Cardiac muscle cell (in vitro differentiated cells and primary cell): ENCODE measurements at regions not wholly inside any gene's neighbourhood (a gene's known extent, or its start where the extent isn't known, plus 50 kb on each side); places are given as distances from the start of the nearest gene placed in this dataset.
"Not testable (repeated sequence)": the region's sequence is repeated elsewhere in the genome, so short reads cannot be mapped to it uniquely, and the experiment has no call there.

Source experiments
- DNase-seq, 2 donors: peaks; one replicate each; pipeline versions ENCODE4 v3.0.0 to v3.0.0-alpha.2; 2010 to 2017; ENCODE audit warnings: low read depth in 1 of 2, low spot score in 1 of 2
- H3K27ac ChIP-seq: fragments of 200-600 bp; sonication (generic); 2 replicates; pipeline ENCODE4 v1.5.1; 2016
- H3K27me3 ChIP-seq: fragments of 200-600 bp; sonication (generic); 2 replicates; pipeline ENCODE4 v1.6.0; 2016; ENCODE audit warnings: control low read depth
- H3K36me3 ChIP-seq: fragments of 200-600 bp; sonication (generic); 2 replicates; pipeline ENCODE4 v1.5.1; 2016; ENCODE audit warnings: control low read depth
- H3K4me1 ChIP-seq: fragments of 200-600 bp; sonication (generic); 2 replicates; pipeline ENCODE4 v1.8.1; 2017; ENCODE audit warnings: low read depth, mild to moderate bottlenecking, mixed run types
- H3K4me3 ChIP-seq: fragments of 200-600 bp; sonication (generic); 2 replicates; pipeline ENCODE4 v1.5.1; 2016; ENCODE audit warnings: mild to moderate bottlenecking
- H3K9me3 ChIP-seq: fragments of 200-600 bp; sonication (generic); 2 replicates; pipeline ENCODE4 v1.5.1; 2017; ENCODE audit warnings: low read depth, mild to moderate bottlenecking, control low read depth
- CTCF ChIP-seq: IDR thresholded peaks from 2 replicates; pipeline ENCODE4 v1.5.1; 2012; ENCODE audit warnings: low read depth, mild to moderate bottlenecking, low read length

- H3K4me3 ChIP-seq, H3K9me3 ChIP-seq, H3K4me1 ChIP-seq, H3K27me3 ChIP-seq, H3K27ac ChIP-seq, H3K36me3 ChIP-seq: not testable (repeated sequence)
- peak in 1 of 2 donors; percentile 41 for DNase-seq
- TF ChIP-seq CTCF: peak; percentile 60
Measured at GRCh38 chr1:143709606-143710259, 262.1 kb downstream of the FAM72C start.

- H3K27me3 ChIP-seq: peaks cover 29% of the 10 kb centered on the region
- H3K4me1 ChIP-seq: not testable (repeated sequence)
Measured at GRCh38 chr1:143702739-143703138, 269.0 kb downstream of the FAM72C start.

GRCh38 chr1:143699731-143700130 lies 272.1 kb downstream of the FAM72C start:
- DNase-seq: no peak
- no peak for TF ChIP-seq CTCF
- peaks cover 51% of the 10 kb centered on the region for H3K27me3 ChIP-seq
- no peaks in the 10 kb centered on the region for H3K4me1 ChIP-seq
- no peak overlapping the region for H3K27ac ChIP-seq
- H3K9me3 ChIP-seq: no peaks in the 10 kb centered on the region
- no peak overlapping the region for H3K4me3 ChIP-seq
- H3K36me3 ChIP-seq: no peaks in the 10 kb centered on the region

More at GRCh38 chr1:143702739-143703138, 269.0 kb downstream of the FAM72C start:
- not testable (repeated sequence) for H3K4me3 ChIP-seq, H3K36me3 ChIP-seq, H3K9me3 ChIP-seq, H3K27ac ChIP-seq, DNase-seq

- no peak for DNase-seq
- Histone ChIP-seq H3K27me3 (peaks cover 51% of the 10 kb centered on the region), H3K36me3 (no peaks in the 10 kb centered on the region), H3K4me3 (no peak overlapping the region), H3K4me1 (no peaks in the 10 kb centered on the region), H3K27ac (no peak overlapping the region), H3K9me3 (no peaks in the 10 kb centered on the region)
- TF ChIP-seq CTCF: no peak
Measured at GRCh38 chr1:143699115-143699514, 272.7 kb downstream of the FAM72C start.

GRCh38 chr1:143698016-143698415 lies 273.8 kb downstream of the FAM72C start:
- H3K9me3 ChIP-seq: no peaks in the 10 kb centered on the region
- peaks cover 51% of the 10 kb centered on the region for H3K27me3 ChIP-seq
- H3K4me1 ChIP-seq: no peaks in the 10 kb centered on the region
- H3K36me3 ChIP-seq: no peaks in the 10 kb centered on the region
- H3K27ac ChIP-seq: no peak overlapping the region
- no peak overlapping the region for H3K4me3 ChIP-seq
- TF ChIP-seq CTCF: peak; percentile 96
- peak in 1 of 2 donors; percentile 64 for DNase-seq

GRCh38 chr1:143694085-143694484 lies 277.7 kb downstream of the FAM72C start:
- Histone ChIP-seq H3K36me3 (no peaks in the 10 kb centered on the region), H3K27ac (no peak overlapping the region), H3K4me3 (no peak overlapping the region), H3K4me1 (no peaks in the 10 kb centered on the region), H3K27me3 (peaks cover 58% of the 10 kb centered on the region), H3K9me3 (no peaks in the 10 kb centered on the region)
- no peak for TF ChIP-seq CTCF
- DNase-seq: no peak
